OCI-LY1 (cell line): ENCODE measurements at regions not wholly inside any gene's neighbourhood (a gene's known extent, or its start where the extent isn't known, plus 50 kb on each side); places are given as distances from the start of the nearest gene placed in this dataset.

Experiments
- CTCF ChIP-seq: fragments of 200-600 bp; sonication (generic), shearing (Covaris generic); IDR thresholded peaks from 2 replicates; pipeline ENCODE4 v1.5.1; 2017; ENCODE audit warnings: mild to moderate bottlenecking, antibody characterized with exemption, low read length, moderate library complexity, mixed read lengths
- EZH2 ChIP-seq: fragments of 200-600 bp; sonication (generic), shearing (Covaris generic); IDR thresholded peaks from 2 replicates; pipeline ENCODE4 v1.8.0; 2017; ENCODE audit warnings: borderline replicate concordance, mixed run types, mild to moderate bottlenecking, antibody characterized with exemption, low read length, moderate library complexity, mixed read lengths

DNA sequence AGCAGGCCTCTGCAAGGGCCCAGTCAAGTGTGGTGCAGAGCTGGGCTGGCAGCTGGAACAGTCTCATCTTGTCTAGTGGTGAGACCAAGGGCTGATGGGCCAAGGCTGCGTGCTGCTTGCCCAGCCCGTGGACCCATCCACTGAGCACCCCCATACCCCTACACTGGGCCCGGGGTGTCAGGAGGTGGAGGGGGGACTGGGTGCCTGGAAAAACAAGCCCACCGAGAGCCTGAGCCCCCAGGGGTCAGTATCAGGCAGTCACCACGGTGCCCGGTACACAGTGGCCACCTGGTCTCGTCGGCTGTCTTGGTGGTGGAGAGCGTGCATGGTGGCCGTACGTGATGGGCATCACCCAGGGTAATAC lies 238.3 kb downstream of the SEC14L1 start:
- no peak for TF ChIP-seq CTCF
- no peak for TF ChIP-seq EZH2
